ENCODE measurements at regions not wholly inside any gene's neighbourhood (a gene's known extent, or its start where the extent isn't known, plus 50 kb on each side); places are given as distances from the start of the nearest gene placed in this dataset.

DNA sequence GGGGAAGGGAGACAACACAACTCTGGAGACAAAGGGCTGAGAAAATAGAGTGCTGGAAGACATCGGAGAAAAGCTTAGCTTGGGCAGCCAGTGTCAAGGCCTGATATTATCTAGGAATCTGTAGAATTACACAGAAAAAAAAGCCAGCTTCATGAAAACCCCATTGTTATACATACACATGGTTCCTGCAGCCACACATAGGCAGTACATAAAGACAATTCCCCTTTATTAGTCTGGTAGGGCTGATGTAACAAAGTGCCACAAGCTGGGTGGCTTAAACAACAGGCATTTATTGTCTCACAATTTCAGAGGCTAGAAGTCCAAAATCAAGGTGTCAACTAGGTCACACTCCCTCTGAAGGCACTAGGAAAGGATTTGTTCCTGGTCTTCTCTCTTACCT lies 503.5 kb downstream of the MID1IP1 start:
- no peak for DNase-seq

DNA sequence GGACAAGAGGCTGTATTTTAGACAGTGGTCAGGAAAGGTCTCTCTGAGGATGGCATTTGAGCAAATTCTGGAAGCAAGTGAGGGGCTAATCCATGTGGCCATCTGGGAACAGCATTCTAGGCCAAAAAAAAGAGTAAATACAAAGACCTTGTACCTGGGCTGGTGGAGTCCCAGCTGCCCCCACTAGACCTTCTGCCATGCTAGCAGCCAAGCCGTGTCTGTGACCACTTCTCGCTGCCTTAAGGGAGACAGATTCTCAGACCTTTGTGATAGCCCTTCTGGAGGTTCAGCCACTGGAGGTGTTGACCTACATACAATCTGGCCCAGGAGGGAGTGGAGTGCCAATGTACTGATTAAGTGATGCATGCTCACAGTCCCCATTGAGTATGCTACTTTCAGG lies 506.2 kb downstream of the MID1IP1 start:
- no peak for DNase-seq

DNA sequence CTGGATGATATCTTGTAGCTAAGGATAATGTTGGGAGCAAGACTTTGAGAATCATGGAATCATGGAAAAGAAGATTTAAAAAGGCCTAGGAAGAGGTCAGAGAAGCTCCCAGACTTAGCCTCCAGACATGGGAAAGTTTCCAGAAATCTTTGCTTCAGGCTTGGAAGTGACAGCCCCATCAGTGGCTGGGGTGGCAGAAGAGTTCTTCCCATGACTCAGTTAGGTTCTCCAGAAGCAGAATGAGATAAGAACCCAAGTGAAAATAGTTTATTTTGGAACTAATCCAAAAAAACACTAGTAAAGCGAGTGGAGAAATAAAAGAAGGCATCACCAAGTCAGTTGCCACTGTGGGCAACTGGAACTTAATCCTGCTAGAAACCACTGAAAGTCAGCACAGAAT lies 506.9 kb downstream of the MID1IP1 start:
- no peak for DNase-seq

DNA sequence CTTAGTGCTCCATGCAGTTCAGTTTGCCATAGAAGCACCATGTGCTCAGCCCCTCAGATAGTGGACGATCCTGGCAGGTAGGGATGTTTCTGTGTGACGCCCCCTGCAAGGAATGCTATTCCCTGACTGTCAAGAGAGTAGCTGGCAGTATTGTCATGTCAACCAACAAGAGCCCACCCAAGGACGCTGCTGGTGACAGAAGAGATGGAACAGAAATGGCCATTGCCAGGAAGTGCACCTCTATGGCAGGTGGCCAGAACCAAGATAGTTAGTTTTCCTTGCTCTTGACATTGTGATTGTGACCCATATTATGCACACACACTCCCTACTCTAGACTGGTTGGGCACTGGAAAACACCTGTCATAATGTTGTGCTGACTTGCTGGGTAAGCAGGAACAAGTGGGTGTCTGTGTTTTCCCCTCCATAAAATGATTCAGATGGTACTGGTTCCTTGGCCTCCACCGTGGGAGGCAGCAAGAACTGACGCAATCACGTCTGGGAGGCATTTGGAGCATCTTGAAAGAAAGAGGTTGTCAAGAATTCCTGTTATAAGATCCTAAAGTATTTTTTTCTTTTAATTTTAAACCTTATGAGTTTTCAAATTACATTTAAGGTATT lies 507.9 kb downstream of the MID1IP1 start:
- DNase-seq: peak; percentile 51

DNA sequence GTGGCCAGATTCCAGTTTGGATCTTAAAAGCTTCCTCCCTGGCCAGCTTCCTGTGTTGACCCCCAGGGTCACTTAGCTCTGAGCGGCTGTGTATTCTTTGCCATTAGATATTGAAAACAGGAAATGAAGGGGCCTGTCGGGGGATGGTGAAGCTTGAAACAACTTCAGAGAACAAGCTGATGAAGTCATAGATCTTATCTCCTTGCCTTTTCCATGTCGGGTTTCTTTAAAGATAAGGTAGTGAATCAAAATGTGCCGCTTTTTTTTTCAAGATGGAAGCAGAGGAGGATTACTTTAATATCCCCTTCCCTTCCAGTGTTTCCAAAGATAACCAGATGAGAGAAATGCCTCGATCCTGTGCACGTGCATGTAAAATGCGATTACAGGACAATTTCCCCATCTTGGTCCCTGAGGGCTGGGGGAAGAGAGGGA lies 508.5 kb downstream of the MID1IP1 start:
- DNase-seq: peak; percentile 66

DNA sequence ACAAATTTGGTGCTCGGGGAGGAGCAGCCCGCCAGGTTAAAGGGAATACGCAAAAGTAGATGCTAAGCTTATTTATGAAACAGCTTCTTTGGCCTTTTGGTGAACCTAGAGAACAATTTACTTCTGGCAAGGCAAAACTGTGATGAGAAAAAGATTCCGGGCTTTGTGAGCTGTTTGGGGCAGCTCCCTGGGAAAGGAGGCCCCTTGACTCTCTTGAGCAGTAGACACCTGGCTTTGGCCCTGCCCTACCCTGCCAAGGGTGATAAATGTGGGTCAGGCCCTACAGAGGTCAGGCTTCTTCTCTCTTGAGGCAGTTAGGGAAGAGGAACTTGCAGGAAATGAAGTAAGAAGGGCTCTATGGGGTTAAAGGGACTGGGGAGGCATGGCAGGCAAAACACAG lies 509.6 kb downstream of the MID1IP1 start:
- DNase-seq: no peak

DNA sequence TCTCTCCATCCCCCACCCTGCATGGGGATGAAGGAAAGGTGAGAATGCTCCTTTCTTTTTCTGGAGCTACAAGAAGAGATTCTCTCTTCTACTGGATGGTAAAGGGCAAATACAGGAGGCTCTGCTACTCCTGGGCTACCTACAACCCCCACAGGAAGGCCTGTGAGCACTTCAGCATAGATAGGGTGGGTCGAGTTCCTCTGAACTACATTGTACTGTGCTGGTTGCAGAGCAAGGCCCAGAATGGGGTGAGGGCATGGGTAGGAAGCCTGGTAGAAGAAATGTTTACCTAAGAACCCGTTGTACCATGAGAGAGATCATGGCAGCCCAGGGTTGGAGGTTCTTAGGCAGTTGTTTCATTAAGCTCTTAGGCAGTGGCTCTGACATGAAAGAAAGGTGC lies 510.4 kb downstream of the MID1IP1 start:
- peak; percentile 59 for DNase-seq

DNA sequence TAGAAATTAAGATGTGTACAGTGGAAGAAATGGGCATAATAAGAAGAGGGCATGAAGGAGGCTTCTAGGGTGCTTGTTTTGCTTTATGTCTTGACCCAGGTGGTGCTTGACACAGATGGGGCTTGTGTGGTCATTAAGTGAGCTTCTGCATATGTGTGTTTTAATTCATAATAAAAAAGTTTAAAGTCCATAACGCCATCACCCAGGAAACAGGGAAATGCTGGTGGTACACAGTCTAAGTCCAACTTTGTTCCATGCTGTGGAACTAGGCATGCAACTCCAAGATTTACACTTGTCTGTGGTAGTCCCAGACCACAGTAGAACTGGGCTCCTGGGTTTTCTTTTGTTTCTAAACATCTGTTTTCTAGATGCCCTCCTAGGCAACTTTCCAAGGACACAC lies 511.9 kb downstream of the MID1IP1 start:
- no peak for DNase-seq

DNA sequence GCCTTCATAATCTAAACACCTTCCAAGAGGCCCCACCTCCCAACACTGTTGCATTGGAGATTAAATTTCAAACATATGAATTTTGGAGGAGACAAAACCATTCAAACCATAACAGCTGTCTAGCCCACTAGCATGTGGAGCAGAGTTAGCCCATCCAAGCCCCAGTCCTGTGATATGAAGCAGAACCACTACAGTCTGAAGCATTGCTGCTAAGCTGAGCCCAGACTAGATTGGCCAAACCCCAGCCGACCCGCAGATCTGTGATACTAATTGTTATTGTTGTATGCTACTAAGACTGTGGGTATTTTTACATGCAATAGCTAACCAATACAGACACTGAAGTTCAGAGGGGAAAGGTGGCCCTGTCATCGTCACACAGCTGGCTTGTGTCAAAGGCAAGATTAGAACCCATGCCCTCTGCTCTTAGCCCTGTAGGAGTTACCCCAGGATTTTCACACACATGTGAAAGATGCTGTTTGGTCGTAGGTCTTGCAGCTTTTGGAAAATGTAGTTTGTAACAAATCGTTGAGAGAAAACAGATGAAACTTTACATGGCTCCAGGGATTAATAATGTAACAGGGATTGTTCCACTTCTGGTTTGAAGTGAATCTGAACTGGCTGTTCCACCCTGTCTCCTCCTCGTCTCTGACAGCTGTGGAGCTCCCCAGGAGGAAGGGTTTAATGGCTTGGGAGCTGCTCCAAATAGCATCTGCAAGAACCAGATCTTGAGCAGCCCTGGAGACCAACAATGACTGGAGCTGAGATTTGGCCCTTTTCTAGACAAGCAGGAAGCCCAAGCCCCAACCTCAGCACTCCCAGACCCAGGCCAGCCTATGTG lies 517.5 kb downstream of the MID1IP1 start:
- DNase-seq: no peak

DNA sequence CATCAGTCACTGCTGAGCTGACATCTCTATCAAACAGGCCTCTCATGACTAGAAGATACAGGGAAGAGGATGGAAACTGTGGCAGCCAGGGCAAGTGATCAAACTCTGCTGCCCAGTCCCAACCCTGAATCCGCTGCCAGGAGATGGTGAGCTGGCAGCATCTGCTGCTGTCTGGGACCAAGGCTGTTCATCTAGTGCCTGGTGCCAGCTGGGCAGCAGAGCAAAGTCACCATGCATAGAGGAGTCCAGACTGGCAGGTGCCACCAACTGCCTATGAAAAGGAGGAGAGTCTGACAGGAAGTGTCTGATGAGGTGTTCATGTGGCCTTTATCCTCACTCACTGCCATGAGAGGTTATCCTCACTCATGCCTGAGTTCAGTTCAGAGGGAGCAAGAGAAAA lies 518.9 kb downstream of the MID1IP1 start:
- peak; percentile 27 for DNase-seq

DNA sequence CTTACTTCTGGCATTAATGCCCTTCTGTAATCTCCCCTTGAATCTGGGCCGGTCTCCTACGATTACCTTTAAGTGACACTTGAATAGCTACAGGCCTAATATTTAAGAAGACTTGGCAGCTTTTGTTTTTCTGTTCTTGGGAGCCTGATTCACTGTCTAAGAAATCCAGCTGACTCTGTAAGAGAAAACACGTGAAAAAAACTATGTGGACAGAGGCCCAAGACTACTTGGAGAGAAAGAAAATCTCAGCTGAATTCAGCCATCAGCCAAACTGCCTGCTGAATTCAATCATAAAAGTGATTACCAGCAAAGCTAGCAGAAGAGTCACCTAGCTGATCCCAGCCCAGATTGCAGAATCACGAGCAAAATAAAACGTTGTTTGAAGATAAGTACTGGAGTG lies 521.2 kb downstream of the MID1IP1 start:
- DNase-seq: no peak

DNA sequence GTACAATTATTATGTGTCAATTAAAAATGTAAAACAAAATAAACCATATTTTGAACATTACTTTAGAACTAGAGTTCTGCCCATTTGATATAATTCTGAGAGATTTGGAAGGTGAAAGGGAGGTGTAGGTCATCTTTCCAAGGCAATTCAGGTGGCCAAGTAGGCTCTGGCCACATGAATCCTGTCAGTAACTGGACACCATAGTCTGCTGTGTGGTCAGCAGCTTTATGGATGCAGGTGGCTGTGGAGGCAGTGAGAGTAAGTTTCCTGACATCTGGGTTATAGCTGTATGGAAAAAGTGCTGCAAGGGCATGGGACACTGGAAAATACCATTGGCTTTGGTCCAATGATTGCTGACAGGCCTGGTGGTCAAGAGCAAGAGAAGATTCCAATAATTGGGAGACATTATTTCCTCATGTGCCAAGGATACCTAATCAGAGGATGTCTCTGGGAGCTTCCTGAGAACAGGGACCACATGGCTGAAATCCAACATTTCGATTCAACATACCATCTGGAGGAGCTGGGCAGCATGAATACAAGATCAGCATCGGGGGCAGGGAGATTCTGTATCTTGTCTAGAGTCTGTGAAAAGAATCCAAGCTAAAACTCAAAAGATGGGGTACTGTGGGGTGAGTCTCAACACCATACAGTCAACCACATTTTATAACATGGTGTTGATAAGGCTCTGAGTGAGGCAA lies 523.1 kb downstream of the MID1IP1 start:
- no peak for DNase-seq

DNA sequence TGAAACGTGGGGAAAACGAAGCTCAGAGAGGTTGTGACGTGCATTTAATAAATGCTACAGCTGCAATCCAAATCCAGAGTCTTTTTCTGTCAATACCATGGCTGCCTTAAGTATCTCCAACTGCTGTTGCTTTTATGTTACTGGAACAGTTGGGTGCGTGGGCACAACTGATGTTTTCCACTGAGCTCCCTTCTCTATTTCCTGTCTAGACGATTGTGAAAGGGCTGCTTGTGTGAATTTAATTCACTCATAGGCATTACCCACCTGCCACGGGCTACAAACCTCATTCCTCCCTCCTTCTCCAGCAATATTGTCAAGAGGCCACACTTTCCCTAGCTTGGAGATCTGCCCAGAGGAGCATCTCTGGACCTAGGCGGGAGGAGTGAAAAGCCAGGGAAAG lies 526.0 kb downstream of the MID1IP1 start:
- DNase-seq: peak; percentile 59

DNA sequence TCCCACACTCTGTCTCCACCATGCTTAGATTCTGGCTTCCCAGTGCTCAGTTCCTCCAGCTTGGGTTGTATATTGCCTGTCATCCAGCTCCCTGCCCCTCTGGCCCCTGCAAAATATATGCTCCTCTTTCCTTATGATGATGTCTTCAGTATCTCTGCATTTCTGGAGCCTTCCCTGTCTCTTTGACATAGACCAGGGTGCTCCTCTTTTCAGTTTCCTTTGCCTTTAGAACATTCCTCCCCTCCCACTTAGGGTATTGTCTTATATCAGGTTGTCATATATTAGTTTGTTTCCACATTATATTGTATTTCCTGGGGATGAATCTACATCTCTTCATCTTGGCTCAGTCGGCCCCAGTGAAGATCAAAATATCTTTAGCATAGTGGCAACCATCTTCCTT lies 526.4 kb downstream of the MID1IP1 start:
- no peak for DNase-seq

DNA sequence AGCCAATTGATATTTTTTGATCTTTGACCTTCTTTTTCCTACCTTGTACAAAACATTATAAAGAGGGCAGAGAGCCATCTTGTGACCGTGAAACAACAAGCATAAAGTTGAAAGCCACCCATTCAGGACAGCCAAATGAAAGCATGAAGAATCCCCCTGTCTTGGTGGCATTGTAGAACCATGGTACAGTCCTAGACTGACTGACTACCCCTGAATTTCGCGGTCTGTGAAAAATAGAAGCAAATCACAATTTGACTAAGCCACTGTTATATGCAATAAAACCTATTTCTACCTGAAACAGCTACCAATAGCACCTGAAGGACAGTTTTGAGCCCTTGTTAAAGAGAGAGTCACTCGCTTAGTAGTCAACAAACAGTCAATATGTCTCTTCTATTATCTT lies 527.4 kb downstream of the MID1IP1 start:
- DNase-seq: no peak

DNA sequence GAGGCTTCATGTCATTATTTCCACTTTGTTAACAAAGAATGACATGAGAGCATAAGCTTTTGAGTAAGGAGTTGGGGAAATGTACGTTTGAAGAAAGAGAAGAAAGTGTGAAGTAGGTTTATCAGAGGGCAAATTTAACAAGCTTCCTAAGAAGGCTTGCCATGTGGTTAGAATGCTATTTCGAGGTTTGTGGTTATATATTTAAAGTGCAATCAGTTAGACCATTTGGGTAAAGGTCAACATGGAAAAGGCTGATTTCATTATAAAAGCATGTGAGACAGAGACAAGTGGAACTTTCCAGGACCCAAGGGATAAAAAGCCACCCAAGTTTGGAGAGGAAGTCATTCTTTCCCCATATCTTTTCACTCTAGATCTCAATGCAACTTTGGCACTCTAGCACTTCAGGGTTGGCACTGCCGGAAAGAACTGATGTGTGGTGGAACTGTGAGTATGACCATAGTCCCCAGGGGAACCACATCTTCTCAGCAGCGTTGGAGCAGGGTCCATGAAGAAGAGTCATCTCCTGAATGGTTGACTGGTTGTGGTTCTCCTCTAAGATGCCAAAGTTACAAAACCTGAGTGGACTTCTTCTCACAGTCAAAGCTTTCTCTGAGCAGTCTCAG lies 529.9 kb downstream of the MID1IP1 start:
- DNase-seq: peak; percentile 26

DNA sequence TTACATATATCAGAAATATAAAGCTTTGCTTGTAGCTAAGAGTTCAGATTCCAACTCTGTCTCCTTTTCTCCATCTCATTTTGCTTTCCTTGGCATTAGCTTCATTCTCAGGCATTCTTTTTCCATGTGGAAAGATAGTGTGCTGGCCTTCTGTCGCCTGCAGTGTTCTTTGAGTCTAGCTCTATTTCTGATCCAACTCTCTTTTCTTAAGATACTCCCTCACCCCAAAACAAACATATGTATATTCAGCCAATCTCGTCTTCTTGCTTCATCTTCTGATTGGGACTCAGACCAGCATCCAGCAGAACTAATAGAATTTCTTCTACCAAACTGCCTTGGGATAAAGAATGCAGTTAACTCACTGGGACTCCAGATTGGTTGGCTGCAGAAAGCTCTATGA lies 532.2 kb downstream of the MID1IP1 start:
- DNase-seq: no peak

DNA sequence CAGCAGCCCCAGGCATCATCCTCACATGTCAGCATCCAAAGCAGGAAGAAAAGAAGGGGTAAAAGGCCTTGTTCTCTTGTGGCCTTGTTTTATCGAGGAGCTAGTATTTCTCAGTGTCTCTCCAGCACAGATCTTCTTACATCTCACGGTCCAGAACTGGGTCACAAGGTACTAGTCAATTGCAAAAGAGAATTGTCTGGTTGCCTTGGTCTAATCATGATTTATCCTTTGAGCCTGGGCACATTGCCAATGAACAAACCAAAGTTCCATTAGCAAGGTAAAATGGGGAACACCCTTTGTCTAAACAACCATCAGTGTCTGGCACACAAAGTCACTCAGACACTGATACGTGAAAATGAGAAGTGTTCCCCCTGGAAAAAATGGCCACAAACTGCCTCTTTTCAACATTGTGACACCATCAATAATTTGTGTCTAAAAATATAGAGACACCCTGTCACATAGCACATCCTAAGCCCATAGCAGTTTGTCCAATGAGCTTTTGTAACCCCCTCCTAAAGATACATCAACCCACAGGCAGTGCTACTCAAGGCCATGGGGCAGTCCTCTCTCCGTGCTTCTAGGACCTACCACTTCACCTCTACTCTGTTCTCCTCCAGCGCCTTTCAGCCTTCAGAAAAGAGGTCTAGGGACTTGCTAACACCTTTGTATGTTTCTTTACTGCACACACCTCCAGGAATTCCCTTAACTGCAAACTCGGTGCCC lies 534.4 kb downstream of the MID1IP1 start:
- peak; percentile 33 for DNase-seq

DNA sequence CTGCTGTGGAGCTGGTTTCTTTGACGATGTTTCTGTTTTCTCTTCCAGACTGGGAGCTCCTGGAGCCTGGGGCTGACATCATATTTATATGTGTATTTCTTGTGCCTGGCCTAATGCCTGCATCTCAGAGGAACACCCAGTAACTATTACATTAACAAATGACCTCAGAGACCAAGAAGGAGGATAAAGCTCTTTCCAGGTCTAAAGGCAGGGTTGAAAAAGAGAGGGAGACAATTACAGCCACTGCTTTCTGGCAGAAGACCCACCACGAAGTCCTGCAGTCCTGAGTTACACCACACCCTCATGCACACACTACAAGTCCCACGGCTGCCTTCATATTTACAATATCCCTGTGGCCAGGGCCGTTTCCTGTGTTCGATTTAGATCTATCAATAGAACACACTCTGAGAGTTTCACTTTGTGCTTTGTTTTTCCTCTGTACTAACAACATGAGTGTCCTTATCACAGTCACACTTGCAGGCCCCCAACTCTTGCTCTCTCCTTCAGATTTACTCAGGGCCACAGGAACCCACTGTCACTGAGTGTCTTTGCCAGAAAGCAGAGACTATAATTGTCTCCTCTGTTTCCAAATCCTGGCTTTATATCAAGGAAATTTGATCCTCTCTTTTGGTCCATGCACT lies 535.5 kb downstream of the MID1IP1 start:
- DNase-seq: peak; percentile 46

DNA sequence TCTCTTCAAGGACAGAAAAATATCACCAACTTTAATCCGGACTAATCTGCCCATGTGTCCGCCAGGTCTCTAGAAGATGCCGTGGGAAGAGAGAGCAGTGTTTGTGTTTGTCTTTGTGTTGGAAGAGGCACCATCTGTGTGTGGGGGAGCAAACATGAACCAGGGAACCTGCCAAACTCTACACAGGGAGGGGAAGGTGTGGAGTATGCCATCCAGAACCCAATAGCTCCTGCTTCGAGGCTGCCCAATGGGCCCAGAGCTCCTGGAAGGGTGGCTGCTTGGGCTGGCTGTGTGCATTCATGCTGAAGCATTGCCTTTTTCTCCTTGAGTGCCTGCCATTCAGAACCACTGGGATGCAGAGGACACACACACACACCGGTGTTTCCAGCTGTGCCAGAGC lies 536.2 kb downstream of the MID1IP1 start:
- DNase-seq: no peak

DNA sequence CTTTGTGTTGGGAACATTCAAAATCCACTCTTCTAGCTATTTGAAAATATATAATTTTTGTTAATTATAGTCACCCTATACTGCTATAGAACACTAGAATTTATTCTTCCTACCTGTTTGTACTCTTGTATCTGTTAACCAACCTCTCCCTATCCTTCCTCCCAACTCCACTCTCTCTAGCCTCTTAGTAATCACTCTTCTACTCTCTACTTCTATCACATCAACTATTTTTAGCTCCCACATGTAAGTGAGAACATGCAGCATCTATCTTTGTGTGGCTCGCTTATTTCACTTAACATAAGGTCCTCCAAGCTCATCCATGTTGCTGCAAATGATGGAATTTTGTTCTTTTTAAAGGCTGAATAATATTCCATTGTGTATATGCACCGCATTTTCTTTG lies 537.3 kb downstream of the MID1IP1 start:
- DNase-seq: no peak

DNA sequence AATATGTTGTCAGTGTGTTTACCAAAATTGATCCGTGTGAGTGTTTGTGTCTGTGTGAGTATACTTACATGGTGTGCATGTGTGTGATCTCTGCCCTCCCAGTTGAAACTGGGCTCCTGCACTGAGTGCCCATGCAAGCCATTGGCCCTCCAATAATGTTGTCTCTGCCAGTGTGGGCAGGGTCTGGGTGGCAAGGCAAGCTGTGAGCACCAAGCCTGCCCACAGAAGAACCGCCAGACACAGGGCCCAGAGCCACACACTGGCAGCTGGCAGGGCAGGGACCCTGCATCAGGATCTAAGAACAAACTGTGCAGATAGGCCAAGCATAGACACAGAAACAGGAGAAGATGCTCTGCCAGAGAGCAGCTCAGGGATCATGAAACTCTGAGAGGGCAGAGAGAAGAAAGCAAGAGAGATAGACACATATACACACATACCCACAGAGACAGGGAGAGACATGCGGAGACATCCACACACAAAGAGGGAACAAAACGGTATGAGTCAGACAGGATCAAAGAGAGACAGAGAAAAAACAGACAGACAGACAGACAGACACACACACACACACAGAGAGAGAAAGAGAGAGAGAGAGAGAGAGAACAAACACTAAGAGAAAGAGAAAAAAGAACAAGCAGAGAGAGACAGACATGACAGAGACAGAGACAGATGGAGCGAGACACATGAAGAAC lies 555.0 kb downstream of the MID1IP1 start:
- DNase-seq: peak; percentile 23
